SK-N-MC (cell line): ENCODE measurements at regions not wholly inside any gene's neighbourhood (a gene's known extent, or its start where the extent isn't known, plus 50 kb on each side); places are given as distances from the start of the nearest gene placed in this dataset.

Experiments used
- EZH2 ChIP-seq: fragments of 200-600 bp; sonication (generic); IDR thresholded peaks from one replicate; pipeline ENCODE4 v1.6.1; 2017; ENCODE audit warnings: antibody characterized with exemption
- POLR2AphosphoS5 ChIP-seq: IDR thresholded peaks from 2 replicates; pipeline ENCODE4 v1.6.1; 2012; ENCODE audit warnings: mild to moderate bottlenecking, low read depth, low read length, borderline replicate concordance

DNA sequence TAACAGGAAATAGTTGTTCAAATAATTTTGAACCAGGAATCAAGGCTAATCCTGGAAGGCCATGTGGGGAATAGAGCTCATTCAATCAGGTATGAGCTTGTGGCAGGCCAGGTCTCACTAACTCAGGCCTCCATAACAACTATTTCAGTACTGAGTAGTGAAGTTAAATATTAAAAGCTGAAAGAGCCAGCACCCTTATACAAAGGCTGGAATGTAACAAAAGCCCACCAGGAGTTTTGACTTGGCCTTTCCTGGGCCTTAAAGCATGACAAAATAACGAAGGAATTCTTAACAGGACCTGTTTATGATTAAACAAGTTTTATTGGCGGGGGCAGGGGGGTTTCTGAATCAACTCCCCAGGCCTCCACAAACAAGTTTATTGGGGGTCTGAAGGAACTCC, 1146.7 kb downstream of the CDH9 start:
- TF ChIP-seq POLR2AphosphoS5 (no peak), EZH2 (no peak)
